Activated CD4-positive, alpha-beta T cell treated with anti-CD3 and anti-CD28 coated beads for 36 hours (primary cell): ENCODE measurements at regions not wholly inside any gene's neighbourhood (a gene's known extent, or its start where the extent isn't known, plus 50 kb on each side); places are given as distances from the start of the nearest gene placed in this dataset.

Experiments
- ATAC-seq: fragments of 200-7000 bp; cut with Tn5 transposase; one replicate; pipeline ENCODE4 v1.10.0; 2021; ENCODE audit warnings: mild to moderate bottlenecking, moderate library complexity
- CTCF ChIA-PET: fragments of 350-600 bp; sonication (Branson Sonifier 250); formaldehyde crosslinking; loops from one replicate; lab custom pipeline; 2021; ENCODE audit warnings: antibody characterized with exemption; lab: Charles Lee
- POLR2A ChIA-PET: fragments of 350-600 bp; sonication (Branson Sonifier 250); formaldehyde crosslinking; loops from one replicate; lab custom pipeline; 2021; ENCODE audit warnings: antibody characterized with exemption, inconsistent platforms; lab: Charles Lee
- DNase-seq: peaks from one replicate; pipeline ENCODE4 v3.0.0-alpha.2; 2020
- H3K27ac Mint-ChIP-seq: one replicate; pipeline ENCODE4 v1.8.0; 2021; ENCODE audit warnings: mixed read lengths
- H3K27me3 Mint-ChIP-seq: one replicate; pipeline ENCODE4 v1.8.0; 2021; ENCODE audit warnings: mixed read lengths
- H3K36me3 Mint-ChIP-seq: one replicate; pipeline ENCODE4 v1.8.0; 2021; ENCODE audit warnings: low read depth, mixed read lengths
- H3K4me1 Mint-ChIP-seq: one replicate; pipeline ENCODE4 v1.8.0; 2021; ENCODE audit warnings: mixed read lengths
- H3K4me3 Mint-ChIP-seq: one replicate; pipeline ENCODE4 v1.8.0; 2021; ENCODE audit warnings: mild to moderate bottlenecking, moderate library complexity, mixed read lengths
- H3K9me3 Mint-ChIP-seq: one replicate; pipeline ENCODE4 v1.8.0; 2021; ENCODE audit warnings: low read depth, mixed read lengths
- intact Hi-C, 2 experiments: fragments of 100-400 bp; cut with DNase I in 1 of 2; cut with micrococcal nuclease in 1 of 2; formaldehyde crosslinking; loops; one replicate each; pipeline versions ENCODE4 v1.14.2 to v1.15.1; 2022 to 2024; cut with DNase I, micrococcal nuclease

DNA sequence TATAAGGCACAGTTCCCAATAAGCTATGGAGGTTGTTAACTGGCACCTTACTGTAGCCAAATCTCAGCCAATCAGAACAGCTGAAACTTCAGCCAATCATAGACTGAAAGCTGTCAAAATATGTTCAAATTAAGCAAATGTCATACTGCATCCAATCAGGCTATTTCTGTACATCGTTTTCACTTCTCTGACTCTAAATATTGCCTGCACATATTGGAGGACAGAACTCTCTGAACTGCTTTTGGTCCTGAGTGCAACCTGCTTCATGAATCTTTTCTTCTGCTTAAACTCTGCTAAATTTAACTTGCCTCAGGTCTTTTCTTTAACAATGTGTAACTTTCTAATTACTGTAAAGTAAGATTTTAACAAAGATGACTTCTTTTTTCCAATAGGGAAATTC lies 1198.9 kb upstream of the PCDH7 start:
- H3K27me3 Mint-ChIP-seq: no peaks in the 10 kb centered on the region
- H3K9me3 Mint-ChIP-seq: peaks cover 10% of the 10 kb centered on the region
- intact Hi-C loops: no loop called here
- no peak for ATAC-seq
- H3K4me3 Mint-ChIP-seq: no peak overlapping the region
- CTCF ChIA-PET: no interaction called here
- DNase-seq: no peak
- no peaks in the 10 kb centered on the region for H3K36me3 Mint-ChIP-seq
- POLR2A ChIA-PET: no interaction called here
- no peak overlapping the region for H3K27ac Mint-ChIP-seq
- no peaks in the 10 kb centered on the region for H3K4me1 Mint-ChIP-seq

DNA sequence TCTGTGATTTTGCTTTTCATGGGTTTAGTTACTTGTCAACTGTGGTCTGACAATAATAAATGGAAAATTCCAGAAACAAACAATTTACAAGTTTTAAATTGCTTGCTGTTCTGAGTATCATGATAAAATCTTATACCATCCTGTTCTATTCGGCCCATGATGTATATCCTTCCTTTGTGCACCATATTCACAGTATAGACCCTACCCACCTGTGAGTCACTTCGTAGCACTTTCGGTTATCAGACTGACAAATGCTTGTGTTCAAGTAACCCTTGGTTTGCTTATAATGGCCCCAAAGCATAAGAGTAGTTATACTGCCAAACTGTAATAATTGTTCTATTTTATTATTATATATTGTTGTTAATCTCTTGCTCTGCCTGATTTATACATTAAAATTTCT lies 1183.4 kb upstream of the PCDH7 start:
- ATAC-seq: no peak
- DNase-seq: no peak
- intact Hi-C loops: no loop called here
- ChIA-PET POLR2A (no interaction called here), CTCF (no interaction called here)
- Mint-ChIP-seq H3K4me3 (no peak overlapping the region), H3K27ac (no peak overlapping the region), H3K9me3 (peaks cover 4% of the 10 kb centered on the region), H3K36me3 (no peaks in the 10 kb centered on the region), H3K27me3 (no peaks in the 10 kb centered on the region), H3K4me1 (no peaks in the 10 kb centered on the region)

DNA sequence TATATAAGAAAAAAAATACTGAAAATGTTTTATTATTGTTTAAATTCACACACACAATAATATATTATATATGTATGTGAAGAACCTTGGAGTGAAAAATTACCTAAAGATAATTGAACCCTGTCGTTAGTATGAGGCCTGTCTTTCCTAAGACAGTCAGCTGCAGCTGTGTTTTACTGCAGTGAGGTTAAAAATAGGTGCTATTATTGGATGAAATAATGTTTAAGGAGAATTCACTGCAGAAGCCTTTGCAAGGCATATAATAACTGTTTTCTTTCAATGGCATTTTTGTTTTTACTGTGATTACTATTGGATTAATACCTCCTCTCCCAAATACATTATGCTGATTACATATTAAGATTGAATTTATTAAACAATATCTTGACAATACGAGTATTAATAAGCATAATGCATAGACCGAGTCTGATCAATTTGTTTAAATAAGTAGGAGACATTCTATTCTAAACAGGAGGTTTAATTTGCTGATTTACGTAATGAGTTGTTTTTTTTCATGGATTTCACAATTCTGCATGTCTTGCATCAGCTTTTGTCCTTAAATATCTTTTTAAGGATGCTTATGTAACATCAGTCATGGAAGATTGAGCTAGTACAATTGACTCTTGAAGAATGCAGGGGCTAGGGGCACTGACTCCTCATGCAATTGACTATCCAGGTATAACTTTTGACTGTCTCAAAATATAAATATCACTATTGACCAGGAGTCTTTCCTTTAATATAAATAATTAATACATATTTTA lies 1181.1 kb upstream of the PCDH7 start:
- H3K4me1 Mint-ChIP-seq: no peaks in the 10 kb centered on the region

DNA sequence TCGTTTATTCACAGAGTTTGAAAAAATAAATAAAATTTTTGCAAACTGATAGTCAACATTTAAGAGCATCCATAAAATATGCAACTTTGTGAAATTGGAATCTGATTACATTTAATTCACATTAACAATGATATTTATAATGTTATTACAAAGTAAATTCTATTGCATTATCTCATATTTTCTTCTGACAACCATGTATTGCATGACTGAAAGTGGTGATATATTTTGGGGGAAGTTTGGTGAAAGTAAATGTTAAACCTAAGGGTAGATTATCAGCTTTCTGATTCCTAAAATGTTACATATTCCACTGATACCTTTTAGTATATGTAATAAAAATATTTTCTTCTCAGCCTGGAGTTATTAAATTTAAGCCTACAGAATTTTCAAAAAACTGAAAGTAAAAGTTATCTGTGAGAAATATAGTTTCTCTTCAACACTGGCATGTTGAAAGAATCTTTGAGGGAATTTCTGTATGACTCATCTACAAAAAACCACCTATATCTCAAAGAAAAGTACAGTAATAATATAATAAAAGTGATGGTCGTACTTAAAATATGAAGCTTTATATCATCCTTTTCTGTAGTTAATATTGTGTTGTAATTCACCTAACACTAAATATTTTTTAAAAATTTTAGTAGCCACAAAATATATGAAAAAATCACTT lies 1179.6 kb upstream of the PCDH7 start:
- ATAC-seq (no peak), DNase-seq (no peak)
- CTCF ChIA-PET: no interaction called here
- H3K27me3 Mint-ChIP-seq: no peaks in the 10 kb centered on the region
- no peaks in the 10 kb centered on the region for H3K4me1 Mint-ChIP-seq
- intact Hi-C loops: no loop called here
- H3K36me3 Mint-ChIP-seq: no peaks in the 10 kb centered on the region
- peaks cover 2% of the 10 kb centered on the region for H3K9me3 Mint-ChIP-seq
- H3K4me3 Mint-ChIP-seq: no peak overlapping the region
- no peak overlapping the region for H3K27ac Mint-ChIP-seq
- POLR2A ChIA-PET: no interaction called here

More for the DNA sequence above, 1181.1 kb upstream of the PCDH7 start:
- Mint-ChIP-seq H3K9me3 (peaks cover 2% of the 10 kb centered on the region), H3K27me3 (no peaks in the 10 kb centered on the region), H3K27ac (no peak overlapping the region), H3K4me3 (no peak overlapping the region), H3K36me3 (no peaks in the 10 kb centered on the region)
- POLR2A ChIA-PET: no interaction called here
- intact Hi-C loops: no loop called here
- ATAC-seq: no peak
- DNase-seq: no peak
- CTCF ChIA-PET: no interaction called here

DNA sequence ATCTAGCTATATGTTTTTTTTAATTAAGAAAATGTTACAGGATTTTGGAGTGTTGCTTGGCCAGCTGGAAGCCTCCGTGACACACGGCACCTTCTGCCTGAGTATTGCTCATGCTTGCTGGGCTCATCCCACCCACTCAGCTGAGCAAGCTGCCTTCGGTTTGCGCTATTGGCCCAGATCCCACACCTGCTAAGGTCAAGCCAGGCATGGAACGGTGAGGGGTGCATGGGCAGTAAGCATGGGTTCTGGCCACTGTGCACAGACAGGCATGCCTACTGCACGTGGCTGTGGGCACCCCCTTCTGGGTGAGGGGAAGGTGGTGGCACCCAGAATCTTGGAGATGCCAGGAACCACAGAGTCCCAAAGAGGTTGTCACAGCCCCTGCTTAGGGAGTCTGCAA lies 1178.4 kb upstream of the PCDH7 start:
- no peak for ATAC-seq
- Mint-ChIP-seq H3K36me3 (no peaks in the 10 kb centered on the region), H3K27me3 (no peaks in the 10 kb centered on the region), H3K4me3 (no peak overlapping the region), H3K27ac (no peak overlapping the region), H3K4me1 (no peaks in the 10 kb centered on the region), H3K9me3 (no peaks in the 10 kb centered on the region)
- intact Hi-C loops: no loop called here
- no peak for DNase-seq
- CTCF ChIA-PET: no interaction called here
- POLR2A ChIA-PET: no interaction called here

DNA sequence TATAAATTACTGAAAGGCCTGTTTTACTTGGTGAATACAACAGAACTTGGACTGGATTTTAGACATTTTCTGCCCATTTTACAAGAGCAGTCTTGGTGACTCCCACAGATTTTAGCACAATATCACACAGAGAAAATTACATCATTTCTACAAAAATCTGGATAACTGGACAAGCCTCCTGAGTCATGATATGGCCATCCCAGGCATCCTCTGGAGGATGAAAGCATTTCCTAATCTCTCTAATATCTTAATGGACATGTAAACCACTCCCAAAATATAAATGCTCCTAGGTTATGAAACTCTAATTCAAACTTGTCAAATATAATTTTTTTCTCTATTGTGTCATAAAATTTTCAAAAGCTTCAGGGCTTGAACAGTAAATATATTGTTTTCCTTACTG lies 1170.8 kb upstream of the PCDH7 start:
- Mint-ChIP-seq H3K4me3 (no peak overlapping the region), H3K36me3 (no peaks in the 10 kb centered on the region), H3K9me3 (peaks cover 14% of the 10 kb centered on the region), H3K27ac (no peak overlapping the region), H3K27me3 (no peaks in the 10 kb centered on the region), H3K4me1 (no peaks in the 10 kb centered on the region)
- intact Hi-C loops: no loop called here
- ChIA-PET CTCF (no interaction called here), POLR2A (no interaction called here)
- no peak for DNase-seq
- no peak for ATAC-seq

DNA sequence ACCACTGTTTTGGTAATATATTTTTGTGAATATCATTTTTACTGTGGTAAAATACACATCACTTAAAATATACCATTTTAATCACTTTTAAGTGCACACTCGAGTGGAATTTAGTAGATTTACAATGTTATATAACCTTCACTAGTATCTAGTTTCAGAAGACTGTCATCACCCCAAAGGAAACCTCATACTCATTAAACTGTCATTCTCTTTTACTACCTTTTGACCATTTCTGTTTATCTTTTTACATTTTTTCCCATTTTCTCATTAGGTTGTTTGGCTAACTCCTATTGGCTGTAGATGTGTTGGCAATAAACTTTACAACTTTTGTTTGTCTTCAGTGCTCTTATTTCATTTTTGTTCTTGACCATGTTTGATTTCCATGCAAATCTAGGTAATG lies 1168.3 kb upstream of the PCDH7 start:
- Mint-ChIP-seq H3K4me1 (no peaks in the 10 kb centered on the region), H3K4me3 (no peak overlapping the region), H3K27ac (no peak overlapping the region), H3K36me3 (no peaks in the 10 kb centered on the region), H3K27me3 (no peaks in the 10 kb centered on the region), H3K9me3 (peaks cover 14% of the 10 kb centered on the region)
- intact Hi-C loops: no loop called here
- ATAC-seq (no peak), DNase-seq (no peak)
- CTCF ChIA-PET: no interaction called here
- POLR2A ChIA-PET: no interaction called here

DNA sequence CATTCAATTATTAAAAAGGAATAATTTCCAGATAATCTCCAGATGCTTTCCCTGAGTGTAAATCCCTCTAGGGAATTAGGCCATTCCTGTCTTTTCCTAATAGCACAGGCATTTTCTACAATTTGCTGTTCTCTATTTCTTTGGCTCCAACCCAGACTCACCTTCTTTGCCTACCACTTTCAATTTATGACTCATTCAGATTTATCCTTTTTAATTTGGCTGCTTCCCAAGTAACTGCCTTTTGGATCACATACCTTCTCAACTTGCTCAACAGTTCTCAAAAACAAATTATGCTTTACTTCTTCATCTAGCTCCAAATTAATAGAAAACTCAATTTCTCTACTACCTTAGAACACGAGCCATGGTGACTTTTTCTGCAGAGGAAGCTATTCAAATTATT lies 1166.3 kb upstream of the PCDH7 start:
- ATAC-seq (no peak), DNase-seq (no peak)
- intact Hi-C loops: no loop called here
- Mint-ChIP-seq H3K4me3 (no peak overlapping the region), H3K27ac (no peak overlapping the region), H3K36me3 (no peaks in the 10 kb centered on the region), H3K9me3 (peaks cover 14% of the 10 kb centered on the region), H3K4me1 (no peaks in the 10 kb centered on the region), H3K27me3 (no peaks in the 10 kb centered on the region)
- POLR2A ChIA-PET: interaction anchor here (0.7 kb wide), 1 partner anchor 813 kb away, joined by 3 read pairs; no protein-coding TSS in a partner anchor
- CTCF ChIA-PET: no interaction called here

DNA sequence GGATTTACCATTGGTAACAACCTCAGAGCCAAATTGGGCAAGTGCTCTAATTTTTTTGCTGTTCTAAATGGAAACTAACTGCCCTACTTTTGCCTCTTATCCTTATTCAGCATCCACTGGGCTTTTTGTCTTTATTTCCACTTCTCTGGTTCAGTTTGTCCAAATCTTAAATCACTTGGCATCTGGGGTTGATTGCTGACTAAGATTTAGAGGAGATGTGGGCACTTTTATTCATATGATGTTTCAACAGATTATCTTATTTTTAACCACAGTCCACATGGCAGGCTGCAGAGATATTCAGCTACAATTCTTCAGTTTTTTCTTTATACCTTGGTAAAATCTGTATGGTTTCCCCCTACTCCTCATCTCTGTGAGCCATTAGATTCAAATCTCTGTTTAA lies 1161.4 kb upstream of the PCDH7 start:
- ChIA-PET POLR2A (no interaction called here), CTCF (no interaction called here)
- DNase-seq (no peak), ATAC-seq (no peak)
- no peaks in the 10 kb centered on the region for H3K4me1 Mint-ChIP-seq
- no peak overlapping the region for H3K27ac Mint-ChIP-seq
- H3K9me3 Mint-ChIP-seq: peaks cover 8% of the 10 kb centered on the region
- H3K27me3 Mint-ChIP-seq: no peaks in the 10 kb centered on the region
- H3K36me3 Mint-ChIP-seq: no peaks in the 10 kb centered on the region
- intact Hi-C loops: no loop called here
- H3K4me3 Mint-ChIP-seq: no peak overlapping the region

DNA sequence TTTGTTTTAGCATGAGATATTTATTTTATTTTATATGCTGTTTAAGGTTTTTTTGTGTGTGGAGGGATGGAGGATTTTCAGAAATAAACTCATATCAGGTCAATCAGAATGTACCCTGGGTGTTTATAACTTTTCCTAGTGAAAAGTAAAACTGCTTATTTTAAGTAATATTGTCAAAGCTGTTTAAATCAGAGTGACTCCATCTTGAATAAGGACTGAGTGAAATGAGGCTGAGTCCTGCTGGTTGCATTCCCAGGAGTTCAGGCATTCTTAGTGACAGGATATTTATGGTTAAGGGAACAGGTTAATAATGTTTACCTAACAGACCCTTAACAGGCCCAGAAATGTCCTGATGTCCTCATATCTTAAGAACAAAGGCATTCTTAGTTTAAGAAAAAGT lies 1160.9 kb upstream of the PCDH7 start:
- no peak overlapping the region for H3K27ac Mint-ChIP-seq
- POLR2A ChIA-PET: no interaction called here

DNA sequence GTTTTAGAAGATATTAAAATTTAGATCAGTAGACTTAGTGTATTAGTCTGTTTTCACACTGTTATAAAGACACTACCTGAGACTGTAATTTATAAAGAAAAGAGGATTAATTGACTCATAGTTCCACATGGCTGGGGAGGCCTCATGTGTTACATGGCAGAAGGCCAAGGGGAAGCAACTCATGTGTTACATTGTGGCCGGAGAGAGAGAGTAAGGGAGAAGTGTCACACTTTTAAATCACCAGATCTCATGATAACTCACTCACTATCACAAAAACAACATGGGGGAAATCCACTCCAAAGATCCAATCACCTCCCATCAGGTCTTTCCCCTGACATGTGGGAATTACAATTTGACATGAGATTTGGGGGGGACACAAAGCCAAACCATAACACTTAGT lies 1159.7 kb upstream of the PCDH7 start:
- DNase-seq: no peak
- CTCF ChIA-PET: no interaction called here

More for the DNA sequence above, 1160.9 kb upstream of the PCDH7 start:
- Mint-ChIP-seq H3K9me3 (peaks cover 6% of the 10 kb centered on the region), H3K36me3 (no peaks in the 10 kb centered on the region), H3K27me3 (no peaks in the 10 kb centered on the region), H3K4me1 (no peaks in the 10 kb centered on the region), H3K4me3 (no peak overlapping the region)
- no peak for DNase-seq
- ATAC-seq: no peak
- CTCF ChIA-PET: no interaction called here
- intact Hi-C loops: no loop called here

DNA sequence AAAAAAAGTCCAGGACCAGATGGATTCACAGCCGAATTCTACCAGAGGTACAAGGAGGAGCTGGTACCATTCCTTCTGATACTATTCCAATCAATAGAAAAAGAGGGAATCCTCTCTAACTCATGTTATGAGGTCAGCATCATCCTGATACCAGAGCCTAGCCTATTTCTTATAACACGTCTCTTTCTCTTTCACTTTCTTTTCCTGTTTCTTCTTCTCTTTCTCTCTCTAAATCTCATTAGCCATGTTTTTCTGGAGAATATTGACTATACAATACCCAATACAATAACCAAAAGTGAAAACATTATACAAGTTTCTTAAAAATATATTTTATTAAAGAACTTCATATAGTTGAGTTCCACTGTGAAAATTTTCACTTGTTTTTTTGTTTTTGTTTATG lies 1154.9 kb upstream of the PCDH7 start:
- no peak for DNase-seq
- POLR2A ChIA-PET: no interaction called here
- no peaks in the 10 kb centered on the region for H3K36me3 Mint-ChIP-seq
- no peaks in the 10 kb centered on the region for H3K27me3 Mint-ChIP-seq
- intact Hi-C loops: no loop called here
- no peaks in the 10 kb centered on the region for H3K4me1 Mint-ChIP-seq
- no peak overlapping the region for H3K4me3 Mint-ChIP-seq
- no peak overlapping the region for H3K27ac Mint-ChIP-seq
- CTCF ChIA-PET: no interaction called here
- no peaks in the 10 kb centered on the region for H3K9me3 Mint-ChIP-seq
- no peak for ATAC-seq

More for the DNA sequence above, 1159.7 kb upstream of the PCDH7 start:
- H3K36me3 Mint-ChIP-seq: no peaks in the 10 kb centered on the region
- no peak overlapping the region for H3K4me3 Mint-ChIP-seq
- H3K27ac Mint-ChIP-seq: no peak overlapping the region
- peaks cover 6% of the 10 kb centered on the region for H3K9me3 Mint-ChIP-seq
- intact Hi-C loops: no loop called here
- no peaks in the 10 kb centered on the region for H3K4me1 Mint-ChIP-seq
- POLR2A ChIA-PET: no interaction called here
- no peak for ATAC-seq
- no peaks in the 10 kb centered on the region for H3K27me3 Mint-ChIP-seq
